ENCODE measurements at regions not wholly inside any gene's neighbourhood (a gene's known extent, or its start where the extent isn't known, plus 50 kb on each side); places are given as distances from the start of the nearest gene placed in this dataset.

GRCh38 chr16:86918637-86919036, 340.3 kb downstream of the FOXL1 start:
- no peaks in the 10 kb centered on the region for H3K4me1 ChIP-seq (ENCODE audit: control insufficient read depth, extremely low read depth, insufficient read depth, low read length)
- H3K36me3 ChIP-seq (ENCODE audit: control insufficient read depth, insufficient read depth, low read length) = no peaks in the 10 kb centered on the region
- no peak overlapping the region for H2AFZ ChIP-seq (ENCODE audit: low read length)
- no peaks in the 10 kb centered on the region for H3K79me2 ChIP-seq (ENCODE audit: control insufficient read depth, insufficient read depth, low read length)
- no peaks in the 10 kb centered on the region for H3K27me3 ChIP-seq (ENCODE audit: control insufficient read depth, insufficient read depth, low read length)
- no peak overlapping the region for H3K4me3 ChIP-seq (replicated peaks in 1 of 4; ENCODE audit: control extremely low read depth in 1 of 4, insufficient read depth in 1 of 4, low read depth in 3 of 4, low read length in 4 of 4)
- no peak overlapping the region for H3K9ac ChIP-seq (ENCODE audit: insufficient read depth, low read length)
- H3K9me3 ChIP-seq (ENCODE audit: control insufficient read depth, insufficient read depth, low read depth, low read length) = no peaks in the 10 kb centered on the region
- H4K20me1 ChIP-seq (ENCODE audit: control insufficient read depth, extremely low read depth, insufficient read depth, low read length) = no peaks in the 10 kb centered on the region
- DNase-seq (ENCODE audit: low read depth in 2 of 2) = no peak
- no peak overlapping the region for H3K4me2 ChIP-seq (ENCODE audit: extremely low read depth, insufficient read depth, low read length)
- H3K27ac ChIP-seq (ENCODE audit: insufficient read depth, low read length) = no peak overlapping the region
- no peak for TF ChIP-seq EZH2 (IDR thresholded peaks at IDR 0.05; ENCODE audit: low read length, missing control alignments)
- no peak for TF ChIP-seq CTCF (conservative IDR thresholded peaks at IDR 0.05 in 1 of 2, IDR thresholded peaks at IDR 0.05 in 1 of 2; ENCODE audit: low read depth in 1 of 2, low read length in 2 of 2)

- Histone ChIP-seq H3K27ac (ENCODE audit: insufficient read depth, low read length) (no peak overlapping the region), H3K4me3 (replicated peaks in 1 of 4; ENCODE audit: control extremely low read depth in 1 of 4, insufficient read depth in 1 of 4, low read depth in 3 of 4, low read length in 4 of 4) (no peak overlapping the region), H3K9ac (ENCODE audit: insufficient read depth, low read length) (no peak overlapping the region), H3K4me1 (ENCODE audit: control insufficient read depth, extremely low read depth, insufficient read depth, low read length) (no peaks in the 10 kb centered on the region), H3K9me3 (ENCODE audit: control insufficient read depth, insufficient read depth, low read depth, low read length) (no peaks in the 10 kb centered on the region), H3K4me2 (ENCODE audit: extremely low read depth, insufficient read depth, low read length) (no peak overlapping the region), H3K27me3 (ENCODE audit: control insufficient read depth, insufficient read depth, low read length) (no peaks in the 10 kb centered on the region), H3K36me3 (ENCODE audit: control insufficient read depth, insufficient read depth, low read length) (no peaks in the 10 kb centered on the region), H2AFZ (ENCODE audit: low read length) (no peak overlapping the region), H4K20me1 (ENCODE audit: control insufficient read depth, extremely low read depth, insufficient read depth, low read length) (no peaks in the 10 kb centered on the region), H3K79me2 (ENCODE audit: control insufficient read depth, insufficient read depth, low read length) (no peaks in the 10 kb centered on the region)
- TF ChIP-seq EZH2 (IDR thresholded peaks at IDR 0.05; ENCODE audit: low read length, missing control alignments) = no peak
- TF ChIP-seq CTCF (conservative IDR thresholded peaks at IDR 0.05 in 1 of 2, IDR thresholded peaks at IDR 0.05 in 1 of 2; ENCODE audit: low read depth in 1 of 2, low read length in 2 of 2) = no peak
- DNase-seq (ENCODE audit: low read depth in 2 of 2) = no peak
Measured at GRCh38 chr16:86919078-86919477, 340.7 kb downstream of the FOXL1 start.

GRCh38 chr16:86919578-86920305, 341.4 kb downstream of the FOXL1 start:
- Histone ChIP-seq H3K27ac (ENCODE audit: insufficient read depth, low read length) (no peak overlapping the region), H3K4me3 (replicated peaks in 1 of 4; ENCODE audit: control extremely low read depth in 1 of 4, insufficient read depth in 1 of 4, low read depth in 3 of 4, low read length in 4 of 4) (no peak overlapping the region), H3K36me3 (ENCODE audit: control insufficient read depth, insufficient read depth, low read length) (no peaks in the 10 kb centered on the region), H3K4me2 (ENCODE audit: extremely low read depth, insufficient read depth, low read length) (no peak overlapping the region), H3K4me1 (ENCODE audit: control insufficient read depth, extremely low read depth, insufficient read depth, low read length) (peaks cover under 1% of the 10 kb centered on the region), H2AFZ (ENCODE audit: low read length) (no peak overlapping the region), H3K9me3 (ENCODE audit: control insufficient read depth, insufficient read depth, low read depth, low read length) (no peaks in the 10 kb centered on the region), H4K20me1 (ENCODE audit: control insufficient read depth, extremely low read depth, insufficient read depth, low read length) (no peaks in the 10 kb centered on the region), H3K27me3 (ENCODE audit: control insufficient read depth, insufficient read depth, low read length) (no peaks in the 10 kb centered on the region), H3K9ac (ENCODE audit: insufficient read depth, low read length) (no peak overlapping the region), H3K79me2 (ENCODE audit: control insufficient read depth, insufficient read depth, low read length) (no peaks in the 10 kb centered on the region)
- no peak for TF ChIP-seq CTCF (conservative IDR thresholded peaks at IDR 0.05 in 1 of 2, IDR thresholded peaks at IDR 0.05 in 1 of 2; ENCODE audit: low read depth in 1 of 2, low read length in 2 of 2)
- no peak for TF ChIP-seq EZH2 (IDR thresholded peaks at IDR 0.05; ENCODE audit: low read length, missing control alignments)
- DNase-seq (ENCODE audit: low read depth in 2 of 2) = no peak
